ENCODE measurements at regions not wholly inside any gene's neighbourhood (a gene's known extent, or its start where the extent isn't known, plus 50 kb on each side); places are given as distances from the start of the nearest gene placed in this dataset.

DNA sequence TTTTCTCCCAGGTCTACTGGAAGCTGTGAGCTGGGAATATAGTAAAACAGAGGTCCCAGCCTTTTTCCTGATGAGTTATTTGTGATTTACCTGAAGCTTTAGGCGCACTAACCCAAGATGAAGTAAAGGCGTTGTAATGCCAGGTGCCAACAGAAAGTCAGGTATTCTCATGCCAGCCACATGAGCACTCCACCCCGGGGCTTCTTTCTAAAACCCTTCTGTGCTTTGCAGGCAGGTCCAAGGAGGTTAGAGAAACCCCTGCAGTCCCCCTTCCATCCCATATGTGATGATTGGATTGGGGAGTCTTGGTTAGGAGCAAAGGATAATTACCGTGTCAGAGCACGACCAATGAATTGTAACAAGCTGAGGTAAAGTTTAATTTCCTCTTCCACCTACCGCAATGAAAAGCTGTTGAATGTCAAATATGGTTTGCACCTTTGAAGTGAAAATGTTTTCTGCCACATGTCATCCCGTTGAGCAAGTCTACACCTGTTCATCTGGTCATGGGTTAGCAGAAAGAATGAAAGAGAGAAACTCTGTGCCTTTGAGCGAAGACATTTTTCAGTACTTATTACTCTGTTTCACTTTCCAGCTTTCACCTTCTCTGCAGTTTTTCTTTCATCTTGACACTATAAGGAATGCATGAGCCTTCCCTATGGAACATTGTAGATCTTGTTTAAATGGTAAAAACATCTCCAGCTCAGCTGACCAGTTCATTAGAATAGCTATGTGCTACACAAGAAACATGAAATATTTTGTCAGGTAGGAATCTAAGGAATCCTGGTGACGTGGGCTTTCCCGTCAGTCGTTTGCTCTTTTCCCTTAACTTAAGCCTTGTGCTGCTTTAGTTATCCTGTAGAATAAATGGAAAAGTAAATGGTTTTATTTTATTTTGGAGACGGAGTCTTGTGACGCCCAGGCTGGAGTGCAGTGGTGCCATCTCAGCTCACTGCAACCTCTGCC, 204.6 kb upstream of the IL12A start:
- DNase-seq (ENCODE audit: low spot score): no peak
- Histone ChIP-seq H3K4me1 (ENCODE audit: insufficient read depth) (peaks cover 45% of the 10 kb centered on the region), H3K36me3 (replicated peaks; ENCODE audit: insufficient read depth, low read depth) (no peaks in the 10 kb centered on the region), H3K27me3 (no peaks in the 10 kb centered on the region), H3K79me2 (peaks cover 2% of the 10 kb centered on the region), H2AFZ (no peak overlapping the region), H3K27ac (peak overlapping the region; percentile 72), H3K4me2 (no peak overlapping the region), H3K9me2 (replicated peaks; ENCODE audit: insufficient read depth) (no peaks in the 10 kb centered on the region), H3K4me3 (no peak overlapping the region), H3K9me3 (ENCODE audit: low read depth) (no peaks in the 10 kb centered on the region), H4K20me1 (ENCODE audit: insufficient read depth, poor library complexity, severe bottlenecking) (no peaks in the 10 kb centered on the region)
- 74% methylated on average over 13 of the region's 13 CpGs for WGBS (ENCODE audit: low lambda C conversion rate, missing lambda C conversion rate)
- TF ChIP-seq, protein P1, sequence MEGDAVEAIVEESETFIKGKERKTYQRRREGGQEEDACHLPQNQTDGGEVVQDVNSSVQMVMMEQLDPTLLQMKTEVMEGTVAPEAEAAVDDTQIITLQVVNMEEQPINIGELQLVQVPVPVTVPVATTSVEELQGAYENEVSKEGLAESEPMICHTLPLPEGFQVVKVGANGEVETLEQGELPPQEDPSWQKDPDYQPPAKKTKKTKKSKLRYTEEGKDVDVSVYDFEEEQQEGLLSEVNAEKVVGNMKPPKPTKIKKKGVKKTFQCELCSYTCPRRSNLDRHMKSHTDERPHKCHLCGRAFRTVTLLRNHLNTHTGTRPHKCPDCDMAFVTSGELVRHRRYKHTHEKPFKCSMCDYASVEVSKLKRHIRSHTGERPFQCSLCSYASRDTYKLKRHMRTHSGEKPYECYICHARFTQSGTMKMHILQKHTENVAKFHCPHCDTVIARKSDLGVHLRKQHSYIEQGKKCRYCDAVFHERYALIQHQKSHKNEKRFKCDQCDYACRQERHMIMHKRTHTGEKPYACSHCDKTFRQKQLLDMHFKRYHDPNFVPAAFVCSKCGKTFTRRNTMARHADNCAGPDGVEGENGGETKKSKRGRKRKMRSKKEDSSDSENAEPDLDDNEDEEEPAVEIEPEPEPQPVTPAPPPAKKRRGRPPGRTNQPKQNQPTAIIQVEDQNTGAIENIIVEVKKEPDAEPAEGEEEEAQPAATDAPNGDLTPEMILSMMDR (IDR thresholded peaks at IDR 0.05; ENCODE audit: poor library complexity): no peak
- no peak for TF ChIP-seq EZH2 (IDR thresholded peaks at IDR 0.05; ENCODE audit: borderline replicate concordance)
- TF ChIP-seq EZH2phosphoT487 (IDR thresholded peaks at IDR 0.05; ENCODE audit: low read depth, severe bottlenecking, unreplicated experiment): no peak

DNA sequence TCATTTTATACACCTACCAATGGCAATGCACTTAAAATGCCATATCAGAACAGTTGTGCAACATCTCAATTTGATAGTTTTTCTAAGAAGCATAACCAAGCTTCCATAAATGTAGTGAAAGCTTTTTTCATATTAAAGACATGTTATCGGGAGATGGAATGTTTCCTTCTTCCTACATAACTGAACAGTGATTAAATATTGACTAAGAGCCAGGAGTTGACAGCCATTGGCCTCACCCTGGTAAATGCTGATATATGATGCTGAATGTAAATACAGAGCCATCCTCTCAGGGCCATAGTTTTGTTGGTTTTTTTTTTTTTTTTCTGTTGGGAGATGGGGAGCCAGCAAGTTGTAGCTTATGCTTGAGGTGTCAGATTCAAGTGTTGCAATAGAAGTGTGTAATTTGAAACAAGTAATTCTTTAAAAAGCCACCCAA, 203.3 kb upstream of the IL12A start:
- Histone ChIP-seq H3K79me2 (peaks cover 2% of the 10 kb centered on the region), H3K4me2 (no peak overlapping the region)

DNA sequence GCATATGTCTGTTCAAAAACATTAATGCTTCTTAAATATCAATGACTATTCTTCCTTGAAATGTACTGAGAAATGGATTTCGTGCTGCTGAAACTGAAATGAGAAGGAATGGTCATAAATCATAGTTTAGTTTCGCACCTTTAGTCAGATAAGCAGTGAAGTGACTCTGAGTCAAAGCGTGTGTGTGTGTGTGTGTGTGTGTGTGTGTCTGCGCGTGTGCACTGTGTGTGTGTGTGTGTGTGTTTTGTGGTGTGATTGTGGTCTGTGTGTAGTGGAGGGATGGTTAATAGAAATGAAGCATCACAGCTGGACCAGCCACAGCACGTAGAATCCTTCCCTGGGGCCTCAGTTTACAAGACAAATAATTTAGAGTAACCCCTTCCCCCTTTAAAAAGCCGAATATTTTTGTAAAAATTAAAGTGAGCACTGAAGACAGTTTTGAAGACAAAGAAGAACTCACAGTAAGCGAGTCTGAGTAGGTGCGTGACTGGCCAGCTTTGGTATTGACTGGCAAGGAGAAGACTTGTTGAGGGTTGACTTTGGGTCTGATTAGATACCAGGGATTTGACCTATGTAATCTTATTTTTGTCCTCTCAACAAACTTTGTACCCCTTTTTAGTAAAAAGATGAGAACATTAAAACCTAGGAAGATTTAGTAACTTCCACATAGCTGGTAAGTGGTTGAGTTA, 202.0 kb upstream of the IL12A start:
- Histone ChIP-seq H3K79me2 (no peaks in the 10 kb centered on the region), H3K36me3 (replicated peaks; ENCODE audit: insufficient read depth, low read depth) (no peaks in the 10 kb centered on the region), H3K9me3 (ENCODE audit: low read depth) (no peaks in the 10 kb centered on the region), H2AFZ (no peak overlapping the region), H3K9me2 (replicated peaks; ENCODE audit: insufficient read depth) (no peaks in the 10 kb centered on the region), H3K27me3 (no peaks in the 10 kb centered on the region), H3K4me1 (ENCODE audit: insufficient read depth) (peaks cover 68% of the 10 kb centered on the region), H3K4me2 (peak overlapping the region; percentile 42), H3K4me3 (no peak overlapping the region), H3K27ac (peak overlapping the region; percentile 83), H4K20me1 (ENCODE audit: insufficient read depth, poor library complexity, severe bottlenecking) (no peaks in the 10 kb centered on the region)
- peak; percentile 50 for DNase-seq (ENCODE audit: low spot score)
- TF ChIP-seq, protein P1 (IDR thresholded peaks at IDR 0.05; ENCODE audit: poor library complexity): no peak
- TF ChIP-seq EZH2phosphoT487 (IDR thresholded peaks at IDR 0.05; ENCODE audit: low read depth, severe bottlenecking, unreplicated experiment) (no peak), EZH2 (IDR thresholded peaks at IDR 0.05; ENCODE audit: borderline replicate concordance) (no peak)
- 70% methylated on average over 9 of the region's 9 CpGs for WGBS (ENCODE audit: low lambda C conversion rate, missing lambda C conversion rate)

More for the DNA sequence above, 203.3 kb upstream of the IL12A start:
- no peaks in the 10 kb centered on the region for H4K20me1 ChIP-seq (ENCODE audit: insufficient read depth, poor library complexity, severe bottlenecking)
- TF ChIP-seq, protein P1 (IDR thresholded peaks at IDR 0.05; ENCODE audit: poor library complexity): no peak
- TF ChIP-seq EZH2 (IDR thresholded peaks at IDR 0.05; ENCODE audit: borderline replicate concordance) (no peak), EZH2phosphoT487 (IDR thresholded peaks at IDR 0.05; ENCODE audit: low read depth, severe bottlenecking, unreplicated experiment) (no peak)
- H3K9me3 ChIP-seq (ENCODE audit: low read depth): no peaks in the 10 kb centered on the region
- H2AFZ ChIP-seq: no peak overlapping the region
- H3K27me3 ChIP-seq: no peaks in the 10 kb centered on the region
- H3K4me3 ChIP-seq: no peak overlapping the region
- no peaks in the 10 kb centered on the region for H3K9me2 ChIP-seq (replicated peaks; ENCODE audit: insufficient read depth)
- no peak for DNase-seq (ENCODE audit: low spot score)
- peak overlapping the region; percentile 83 for H3K27ac ChIP-seq
- 17% methylated on average over 1 of the region's 1 CpG for WGBS (ENCODE audit: low lambda C conversion rate, missing lambda C conversion rate)
- H3K36me3 ChIP-seq (replicated peaks; ENCODE audit: insufficient read depth, low read depth): no peaks in the 10 kb centered on the region
- H3K4me1 ChIP-seq (ENCODE audit: insufficient read depth): peaks cover 55% of the 10 kb centered on the region

Measured in hepatocyte (in vitro differentiated cells).